ENCODE measurements at regions not wholly inside any gene's neighbourhood (a gene's known extent, or its start where the extent isn't known, plus 50 kb on each side); places are given as distances from the start of the nearest gene placed in this dataset.
"Not testable (repeated sequence)": the region's sequence is repeated elsewhere in the genome, so short reads cannot be mapped to it uniquely, and the experiment has no call there.

- DNase-seq: no peak
Measured at GRCh38 chr9:71632776-71633175, 135.5 kb downstream of the CEMIP2 start.

GRCh38 chr9:71630377-71630995 is 137.8 kb downstream of the CEMIP2 start:
- DNase-seq: no peak

DNA sequence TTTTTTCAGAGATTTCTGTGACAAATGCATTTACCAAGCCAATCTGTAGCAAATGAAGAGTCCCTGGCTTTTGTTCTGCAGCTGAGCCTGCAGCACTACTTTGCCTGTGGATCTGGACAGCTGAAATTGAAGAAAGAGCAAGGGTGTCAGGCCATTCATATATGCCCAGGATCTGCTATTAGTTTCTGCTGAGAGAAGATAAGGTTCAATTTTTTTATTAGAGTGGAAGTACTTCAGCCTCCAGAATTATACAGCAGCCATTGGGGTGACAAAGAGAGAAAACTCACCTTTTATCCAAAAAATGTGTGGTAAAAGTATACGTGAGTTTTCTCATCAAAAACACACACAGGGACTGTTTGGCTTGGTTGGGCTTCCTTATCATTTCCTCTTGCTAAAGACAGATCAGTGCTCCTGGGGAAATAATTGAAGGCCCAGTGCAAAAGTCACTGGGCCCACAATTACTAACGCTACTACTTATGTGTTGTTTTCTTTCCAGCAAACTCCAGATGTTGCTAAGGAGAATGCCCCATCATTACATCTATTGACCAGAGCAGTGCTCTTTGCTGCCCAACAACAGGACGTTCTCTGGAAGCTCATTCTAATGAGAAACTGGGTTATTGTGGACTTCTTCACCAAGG is 138.6 kb downstream of the CEMIP2 start:
- DNase-seq: no peak

- DNase-seq: no peak
Measured at GRCh38 chr9:71628247-71628646, 140.1 kb downstream of the CEMIP2 start.

- DNase-seq: no peak
Measured at GRCh38 chr9:71627537-71627936, 140.8 kb downstream of the CEMIP2 start.

- DNase-seq: no peak
Measured at GRCh38 chr9:71626395-71626794, 141.9 kb downstream of the CEMIP2 start.

DNA sequence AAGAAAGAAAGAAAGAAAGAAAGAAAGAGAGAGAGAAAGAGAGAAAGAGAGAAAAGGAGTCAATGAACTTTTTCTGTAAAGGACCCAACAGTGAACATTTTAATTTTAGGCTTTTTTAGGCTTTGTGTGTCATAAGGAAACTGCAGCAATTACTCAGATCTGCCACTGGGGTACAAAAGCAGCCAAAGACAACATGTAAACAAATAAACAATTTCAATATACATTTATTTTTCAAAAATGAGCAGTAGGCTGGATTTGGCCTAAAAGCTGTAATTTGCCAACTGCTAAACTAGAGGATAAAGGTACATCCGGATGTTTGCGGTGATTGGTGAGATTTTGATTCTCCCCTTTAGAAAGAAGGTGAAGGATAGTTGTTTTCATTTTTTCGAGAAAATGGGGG is 143.6 kb downstream of the CEMIP2 start:
- DNase-seq: no peak

DNA sequence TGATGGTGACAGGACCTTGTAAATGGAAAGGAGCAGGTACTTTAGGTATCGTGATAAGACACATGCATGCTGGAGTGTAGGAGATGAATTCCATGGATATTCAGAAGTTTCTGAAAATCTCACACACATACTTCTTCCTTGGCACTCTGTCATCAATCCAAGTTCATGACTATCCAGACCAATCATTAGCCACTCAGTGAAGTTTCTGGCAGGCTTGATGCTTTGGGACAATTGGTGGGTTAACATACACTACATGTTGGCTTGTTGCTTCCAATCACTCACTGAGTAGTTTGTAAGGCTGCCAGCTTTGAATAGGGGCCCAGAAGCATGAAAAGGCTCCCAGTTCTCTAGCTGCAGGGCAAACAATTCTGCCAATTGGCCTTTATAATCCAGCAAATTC is 147.6 kb downstream of the CEMIP2 start:
- no peak for DNase-seq

GRCh38 chr9:71620331-71620730 is 148.0 kb downstream of the CEMIP2 start:
- no peak for DNase-seq

GRCh38 chr9:71619926-71620325 is 148.4 kb downstream of the CEMIP2 start:
- no peak for DNase-seq

DNA sequence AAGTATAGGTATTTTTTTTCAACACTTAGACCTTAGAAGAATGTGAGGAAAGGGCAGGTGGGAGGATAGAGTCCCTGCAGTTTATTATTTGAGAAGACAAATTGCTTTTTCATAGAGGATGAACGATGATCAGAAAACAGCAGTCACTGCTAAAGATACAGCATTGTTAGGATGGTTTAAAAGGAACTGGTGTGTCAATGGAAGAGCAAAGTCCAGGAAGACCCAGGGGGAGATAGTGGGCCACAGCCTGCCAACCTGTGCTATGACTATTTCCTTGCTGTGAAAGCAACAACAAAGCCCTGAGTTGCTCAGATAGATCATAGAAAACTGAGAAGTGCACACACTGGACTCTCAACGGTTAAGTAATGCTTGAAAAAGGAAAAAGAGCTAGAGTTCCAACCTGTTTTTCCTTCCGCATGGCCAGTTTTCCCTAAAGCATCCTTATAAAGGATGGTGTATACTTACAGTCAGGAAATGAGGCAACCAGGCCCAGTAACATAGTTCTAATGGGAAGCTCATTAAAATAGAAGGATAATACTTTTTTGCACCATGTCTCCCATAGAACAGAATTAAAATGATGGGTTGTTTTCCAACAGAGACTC is 153.8 kb downstream of the CEMIP2 start:
- no peak for DNase-seq

DNA sequence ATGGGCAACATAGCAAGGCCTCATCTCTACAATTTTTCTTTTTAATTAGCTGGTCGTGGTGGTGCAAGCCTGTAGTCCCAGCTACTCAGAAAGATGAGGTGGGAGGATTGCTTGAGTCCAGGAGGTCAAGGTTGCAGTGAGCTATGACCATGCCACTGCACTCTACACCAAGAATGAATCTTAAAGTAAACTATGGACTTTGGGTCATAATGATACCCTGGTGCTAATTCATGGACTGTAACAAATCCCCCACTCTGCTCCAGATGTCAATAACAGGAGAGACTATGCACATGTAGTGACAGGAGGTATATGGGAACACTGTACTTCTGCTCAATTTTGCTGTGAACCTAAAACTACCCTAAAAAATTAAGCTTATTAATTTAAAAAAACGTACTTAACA is 155.4 kb downstream of the CEMIP2 start:
- no peak for DNase-seq

- no peak for DNase-seq
Measured at GRCh38 chr9:71609448-71609830, 158.9 kb downstream of the CEMIP2 start.

DNA sequence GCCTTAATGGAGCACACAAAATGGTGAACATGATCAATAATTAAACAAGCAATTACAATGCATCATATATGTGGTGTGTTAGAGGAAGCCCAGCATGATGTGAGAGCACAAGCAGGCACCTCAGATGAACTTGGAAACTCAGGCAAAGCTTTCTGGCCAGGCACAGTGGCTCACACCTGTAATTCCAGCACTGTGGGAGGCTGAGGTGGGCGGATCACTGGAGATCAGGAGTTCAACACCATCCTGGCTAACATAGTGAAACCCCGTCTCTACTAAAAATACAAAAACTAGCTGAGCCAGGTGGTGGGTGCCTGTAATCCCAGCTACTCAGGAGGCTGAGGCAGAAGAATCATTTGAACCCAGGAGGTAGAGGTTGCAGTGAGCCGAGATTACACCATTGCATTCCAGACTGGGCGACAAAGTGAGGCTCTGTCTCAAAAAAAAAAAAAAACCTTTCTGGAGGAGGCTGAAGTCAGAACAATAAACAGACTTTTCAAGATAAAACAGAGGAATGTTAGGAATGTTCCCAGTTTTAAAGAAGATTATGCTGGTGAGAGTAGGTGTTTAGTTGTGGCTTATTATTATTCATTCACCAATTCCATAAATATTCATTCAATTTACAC is 159.4 kb downstream of the CEMIP2 start:
- DNase-seq: no peak

DNA sequence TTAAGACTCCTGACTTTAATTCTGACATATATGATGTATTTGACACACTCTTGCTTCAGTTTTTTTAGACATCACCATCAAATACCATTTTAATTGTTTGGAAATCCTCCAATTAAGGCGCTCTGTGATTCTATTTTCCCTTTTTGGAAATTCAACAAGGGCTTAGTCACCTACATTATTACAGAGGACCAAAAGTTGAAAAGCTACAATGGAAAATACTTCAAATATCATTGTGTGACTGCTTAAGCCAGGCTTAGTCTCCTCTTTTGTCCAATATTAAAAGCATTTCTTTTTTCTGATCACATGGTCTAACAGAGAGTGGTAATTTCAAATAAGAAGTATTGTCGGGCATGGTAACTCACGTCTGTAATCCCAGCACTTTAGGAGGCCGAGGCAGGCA is 160.3 kb downstream of the CEMIP2 start:
- DNase-seq: no peak

- no peak for DNase-seq
Measured at GRCh38 chr9:71607461-71607881, 160.8 kb downstream of the CEMIP2 start.

DNA sequence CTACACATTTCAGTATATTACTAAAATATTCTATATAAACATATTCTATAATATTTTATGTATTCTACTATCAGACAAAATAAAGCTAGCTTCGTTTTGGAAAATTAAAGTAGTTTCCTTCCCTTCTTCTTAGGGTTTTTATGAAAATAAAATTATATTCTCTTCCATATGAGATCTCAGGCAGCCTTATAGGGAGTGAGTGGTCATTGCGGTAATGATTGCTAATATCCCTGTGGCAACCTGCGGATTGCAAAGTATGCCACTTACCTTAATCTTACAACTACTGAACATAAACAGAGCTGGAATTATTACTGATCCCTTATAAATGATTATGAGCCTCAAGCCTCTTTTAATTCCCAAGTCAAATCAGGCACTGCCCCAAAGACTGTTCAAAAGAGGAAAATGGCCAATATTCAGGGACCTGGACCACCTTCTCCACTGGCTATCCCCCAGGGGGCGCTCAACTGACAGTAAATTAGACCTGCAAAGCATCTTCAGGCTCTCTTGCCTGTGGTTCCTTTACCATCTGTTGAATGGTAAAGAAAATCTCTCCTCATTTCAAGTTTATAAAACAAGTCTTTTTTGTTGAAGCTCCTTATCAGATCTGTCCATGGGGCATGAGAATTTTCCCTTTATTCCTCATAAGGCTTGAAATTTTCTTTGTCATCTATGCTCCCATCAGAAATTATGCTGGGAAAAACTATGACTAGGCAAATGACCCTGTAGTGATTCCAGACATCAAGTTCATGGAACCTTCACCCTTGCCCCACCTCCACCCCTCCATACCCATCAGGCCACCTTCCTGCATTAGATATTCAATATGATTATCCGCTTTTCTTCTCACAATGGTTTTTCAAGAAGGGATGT is 163.9 kb downstream of the CEMIP2 start:
- DNase-seq: peak; percentile 78

- no peak for DNase-seq
Measured at GRCh38 chr9:71602652-71603051, 165.7 kb downstream of the CEMIP2 start.

DNA sequence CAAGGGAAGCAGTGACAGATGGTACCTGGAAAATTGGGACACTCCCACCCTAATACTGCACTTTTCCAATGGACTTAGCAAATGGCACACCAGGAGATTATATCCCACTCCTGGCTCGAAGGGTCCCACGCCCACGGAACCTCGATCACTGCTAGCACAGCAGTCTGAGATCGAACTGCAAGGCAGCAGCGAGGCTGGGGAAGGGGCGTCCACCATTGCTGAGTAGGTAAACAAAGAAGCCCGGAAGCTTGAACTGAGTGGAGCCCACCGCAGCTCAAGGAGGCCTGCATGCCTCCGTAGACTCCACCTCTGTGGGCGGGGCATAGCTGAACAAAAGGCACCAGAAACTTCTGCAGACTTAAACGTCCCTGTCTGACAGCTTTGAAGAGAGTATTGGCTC is 172.6 kb downstream of the CEMIP2 start:
- DNase-seq: not testable (repeated sequence)

- DNase-seq: no peak
Measured at GRCh38 chr9:71594541-71594940, 173.8 kb downstream of the CEMIP2 start.

- DNase-seq: no peak
Measured at GRCh38 chr9:71592400-71592799, 175.9 kb downstream of the CEMIP2 start.

GRCh38 chr9:71590362-71590761 is 178.0 kb downstream of the CEMIP2 start:
- DNase-seq: no peak

DNA sequence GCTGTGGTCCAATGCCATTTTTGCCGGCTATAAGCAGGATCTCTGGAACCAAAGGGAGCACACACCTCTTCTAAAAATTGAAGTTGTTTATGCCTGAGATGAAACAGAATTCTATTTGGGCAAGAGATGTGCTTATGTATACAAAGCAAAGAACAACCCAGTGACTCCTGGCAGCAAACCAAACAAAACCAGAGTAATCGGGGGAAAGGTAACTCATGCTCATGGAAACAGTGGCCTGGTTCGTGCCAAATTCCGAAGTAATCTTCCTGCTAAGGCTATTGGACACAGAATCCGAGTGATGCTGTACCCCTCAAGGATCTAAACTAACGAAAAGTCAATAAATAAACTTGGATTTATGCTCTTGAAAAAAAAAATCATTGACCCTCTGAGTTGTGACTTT is 178.7 kb downstream of the CEMIP2 start:
- DNase-seq: no peak

Measured in activated naive CD4-positive, alpha-beta T cell treated with Interleukin-2 at 50 U/mL for 16 hours (primary cell).